ENCODE measurements at regions not wholly inside any gene's neighbourhood (a gene's known extent, or its start where the extent isn't known, plus 50 kb on each side); places are given as distances from the start of the nearest gene placed in this dataset.

DNA sequence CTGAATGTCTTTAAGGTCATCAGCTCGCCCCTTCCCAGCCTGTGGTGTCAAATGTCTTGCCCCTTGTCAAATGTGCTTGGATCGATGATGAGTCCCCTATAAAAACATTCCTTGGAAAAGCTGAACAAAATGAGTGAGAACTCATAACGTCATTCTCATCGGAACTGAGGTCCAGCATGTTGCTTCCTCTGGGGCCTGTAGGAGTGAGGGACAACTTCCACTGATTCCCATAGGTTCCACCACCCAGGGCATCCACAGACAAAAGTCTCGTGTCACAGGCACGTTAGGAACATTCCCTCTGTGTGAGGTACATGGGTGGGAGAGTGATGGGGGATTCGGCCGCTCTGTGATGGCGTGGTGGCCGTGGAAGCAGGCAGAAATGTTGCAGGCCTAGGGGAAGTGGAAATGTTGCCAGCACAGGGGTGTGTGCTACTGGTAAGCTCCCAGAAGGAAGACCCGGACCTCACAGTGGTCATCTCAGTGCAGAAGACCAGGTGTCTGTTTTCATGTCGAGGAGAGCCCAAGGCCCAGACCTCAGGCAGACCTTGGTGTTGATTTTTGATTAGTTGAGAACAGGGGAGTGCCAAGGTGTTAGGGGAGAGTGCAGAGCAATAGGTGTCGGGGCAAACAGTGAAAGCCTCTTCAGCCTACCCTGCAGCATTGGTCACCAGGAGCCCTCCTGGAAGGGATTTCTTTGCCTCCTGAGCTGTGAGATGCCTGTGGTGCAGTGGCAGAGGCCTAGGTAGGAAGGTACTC is 96.8 kb downstream of the SNRPN start:
- TF ChIP-seq, protein P1, sequence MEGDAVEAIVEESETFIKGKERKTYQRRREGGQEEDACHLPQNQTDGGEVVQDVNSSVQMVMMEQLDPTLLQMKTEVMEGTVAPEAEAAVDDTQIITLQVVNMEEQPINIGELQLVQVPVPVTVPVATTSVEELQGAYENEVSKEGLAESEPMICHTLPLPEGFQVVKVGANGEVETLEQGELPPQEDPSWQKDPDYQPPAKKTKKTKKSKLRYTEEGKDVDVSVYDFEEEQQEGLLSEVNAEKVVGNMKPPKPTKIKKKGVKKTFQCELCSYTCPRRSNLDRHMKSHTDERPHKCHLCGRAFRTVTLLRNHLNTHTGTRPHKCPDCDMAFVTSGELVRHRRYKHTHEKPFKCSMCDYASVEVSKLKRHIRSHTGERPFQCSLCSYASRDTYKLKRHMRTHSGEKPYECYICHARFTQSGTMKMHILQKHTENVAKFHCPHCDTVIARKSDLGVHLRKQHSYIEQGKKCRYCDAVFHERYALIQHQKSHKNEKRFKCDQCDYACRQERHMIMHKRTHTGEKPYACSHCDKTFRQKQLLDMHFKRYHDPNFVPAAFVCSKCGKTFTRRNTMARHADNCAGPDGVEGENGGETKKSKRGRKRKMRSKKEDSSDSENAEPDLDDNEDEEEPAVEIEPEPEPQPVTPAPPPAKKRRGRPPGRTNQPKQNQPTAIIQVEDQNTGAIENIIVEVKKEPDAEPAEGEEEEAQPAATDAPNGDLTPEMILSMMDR (IDR thresholded peaks at IDR 0.05), result no peak
- 74 to 81% methylated on average over 13 of the region's 13 CpGs for WGBS, 2 donors
- peak in 1 of 6 donors; percentile 20 for DNase-seq
- no peak for FAIRE-seq
- Histone ChIP-seq H3K27ac (no peak overlapping the region), H3K36me3 (peaks cover 5 to 79% (median 50%) of the 10 kb centered on the region in 3 donors), H3K4me1 (no peaks in the 10 kb centered on the region), H3K4me3 (no peak overlapping the region), H3K27me3 (no peaks in the 10 kb centered on the region), H3K9me3 (peaks cover 2 to 15% (median 9%) of the 10 kb centered on the region in 4 donors)
- no peak for ATAC-seq
- intact Hi-C loops (cut with DNase I), result no loop called here

- H3K27ac ChIP-seq, result no peak overlapping the region
- 79 to 83% methylated on average over 14 of the region's 14 CpGs for WGBS, 2 donors
- DNase-seq, result peak in 2 of 6 donors; percentile 4 to 31
- FAIRE-seq, result no peak
- peaks cover 2 to 21% (median 10%) of the 10 kb centered on the region in 4 donors for H3K9me3 ChIP-seq
- no peaks in the 10 kb centered on the region for H3K4me1 ChIP-seq
- intact Hi-C loops (cut with DNase I), result no loop called here
- TF ChIP-seq, protein P1 (IDR thresholded peaks at IDR 0.05), result no peak
- peaks cover 5 to 86% (median 53%) of the 10 kb centered on the region in 3 donors for H3K36me3 ChIP-seq
- no peak overlapping the region for H3K4me3 ChIP-seq
- H3K27me3 ChIP-seq, result no peaks in the 10 kb centered on the region
- ATAC-seq, result no peak
Measured at GRCh38 chr15:25052191-25052999, 97.6 kb downstream of the SNRPN start.

- 85 to 86% methylated on average over 20 of the region's 20 CpGs for WGBS, 2 donors
- Histone ChIP-seq H3K4me1 (no peaks in the 10 kb centered on the region), H3K27ac (no peak overlapping the region), H3K36me3 (peaks cover 5 to 88% (median 56%) of the 10 kb centered on the region in 3 donors), H3K4me3 (no peak overlapping the region), H3K27me3 (no peaks in the 10 kb centered on the region), H3K9me3 (peaks cover 2 to 24% (median 12%) of the 10 kb centered on the region in 4 donors)
- DNase-seq (peak in 2 of 6 donors; percentile 2 to 26), FAIRE-seq (no peak), ATAC-seq (no peak)
- TF ChIP-seq, protein P1 (IDR thresholded peaks at IDR 0.05), result no peak
- intact Hi-C loops (cut with DNase I), result no loop called here
Measured at GRCh38 chr15:25053000-25053815, 98.4 kb downstream of the SNRPN start.

GRCh38 chr15:25054329-25054728 is 99.5 kb downstream of the SNRPN start:
- Histone ChIP-seq H3K9me3 (peaks cover 2 to 29% (median 12%) of the 10 kb centered on the region in 4 donors), H3K4me1 (no peaks in the 10 kb centered on the region), H3K4me3 (no peak overlapping the region), H3K36me3 (peaks cover 5 to 93% (median 62%) of the 10 kb centered on the region in 3 donors), H3K27me3 (no peaks in the 10 kb centered on the region), H3K27ac (no peak overlapping the region)
- TF ChIP-seq, protein P1 (IDR thresholded peaks at IDR 0.05), result no peak
- intact Hi-C loops (cut with DNase I), result no loop called here
- WGBS, 2 donors, result 88 to 95% methylated on average over 8 of the region's 8 CpGs
- DNase-seq (peak in 2 of 6 donors; percentile 4 to 17), ATAC-seq (no peak), FAIRE-seq (no peak)
